Thoracic aorta (tissue), 2 donors: ENCODE measurements at regions not wholly inside any gene's neighbourhood (a gene's known extent, or its start where the extent isn't known, plus 50 kb on each side); places are given as distances from the start of the nearest gene placed in this dataset.

Experiments
- ATAC-seq: fragments of 150-250 bp; one replicate; pipeline ENCODE4 v1.8.0; 2017; ENCODE audit warnings: low read depth; ENCODE audit not compliant: insufficient number of reproducible peaks, low FRiP score
- DNase-seq: peaks from one replicate; pipeline ENCODE4 v3.0.0-alpha.2; 2020; ENCODE audit warnings: low spot score
- H3K27ac ChIP-seq, 2 donors: fragments of 200-600 bp; sonication (generic); 1 replicate in 1 of 2; 2 replicates in 1 of 2; pipeline ENCODE4 v1.5.1; 2016; ENCODE audit warnings: mild to moderate bottlenecking in 2 of 2, moderate library complexity in 2 of 2
- H3K27me3 ChIP-seq: fragments of 200-600 bp; sonication (generic); replicated peaks from 2 replicates; pipeline ENCODE4 v1.6.0; 2016; ENCODE audit warnings: mild to moderate bottlenecking; ENCODE audit not compliant: insufficient read depth
- H3K36me3 ChIP-seq: fragments of 200-600 bp; sonication (generic); one replicate; pipeline ENCODE4 v1.5.1; 2016
- H3K4me1 ChIP-seq, 2 donors: fragments of 200-600 bp; sonication (generic); 1 replicate in 1 of 2; 2 replicates in 1 of 2; pipeline versions ENCODE4 v1.5.1 to v1.6.0; 2016; ENCODE audit warnings: low read depth in 2 of 2, mild to moderate bottlenecking in 1 of 2; ENCODE audit not compliant: control insufficient read depth in 1 of 2
- H3K4me3 ChIP-seq: fragments of 200-600 bp; sonication (generic); 2 replicates; pipeline ENCODE4 v1.5.1; 2016; ENCODE audit warnings: mild to moderate bottlenecking
- H3K9me3 ChIP-seq: fragments of 200-600 bp; sonication (generic); 2 replicates; pipeline ENCODE4 v1.5.1; 2016
- TF ChIP-seq, protein P1 (sequence below): fragments of 200-600 bp; sonication (generic); IDR thresholded peaks from one replicate; pipeline ENCODE4 v1.5.1; 2019; ENCODE audit warnings: antibody characterized with exemption

DNA sequence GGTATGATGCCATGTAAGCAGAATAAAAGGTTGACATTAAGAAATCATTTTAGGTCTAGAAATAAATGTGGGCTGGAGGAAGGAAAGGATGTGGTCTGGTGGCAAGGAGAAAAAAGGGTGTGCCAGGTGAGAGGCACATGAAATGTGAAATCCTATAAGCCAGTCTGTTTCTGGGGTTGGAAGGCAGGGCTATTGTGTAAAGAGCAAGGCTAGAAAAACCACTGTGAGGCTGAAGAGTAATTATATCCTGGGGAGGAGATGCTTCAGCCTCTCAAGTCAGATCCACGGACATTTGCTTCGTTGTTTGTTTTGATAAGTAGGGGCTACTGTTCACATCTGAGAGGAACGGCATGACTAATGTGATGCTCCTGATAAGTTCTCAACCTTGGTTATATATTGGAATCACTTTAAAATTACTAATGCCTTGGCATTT is 77.5 kb upstream of the CTSC start:
- H3K4me1 ChIP-seq = peaks cover 2 to 17% of the 10 kb centered on the region in 2 donors
- ATAC-seq = no peak
- H3K4me3 ChIP-seq = no peak overlapping the region
- TF ChIP-seq, protein P1, sequence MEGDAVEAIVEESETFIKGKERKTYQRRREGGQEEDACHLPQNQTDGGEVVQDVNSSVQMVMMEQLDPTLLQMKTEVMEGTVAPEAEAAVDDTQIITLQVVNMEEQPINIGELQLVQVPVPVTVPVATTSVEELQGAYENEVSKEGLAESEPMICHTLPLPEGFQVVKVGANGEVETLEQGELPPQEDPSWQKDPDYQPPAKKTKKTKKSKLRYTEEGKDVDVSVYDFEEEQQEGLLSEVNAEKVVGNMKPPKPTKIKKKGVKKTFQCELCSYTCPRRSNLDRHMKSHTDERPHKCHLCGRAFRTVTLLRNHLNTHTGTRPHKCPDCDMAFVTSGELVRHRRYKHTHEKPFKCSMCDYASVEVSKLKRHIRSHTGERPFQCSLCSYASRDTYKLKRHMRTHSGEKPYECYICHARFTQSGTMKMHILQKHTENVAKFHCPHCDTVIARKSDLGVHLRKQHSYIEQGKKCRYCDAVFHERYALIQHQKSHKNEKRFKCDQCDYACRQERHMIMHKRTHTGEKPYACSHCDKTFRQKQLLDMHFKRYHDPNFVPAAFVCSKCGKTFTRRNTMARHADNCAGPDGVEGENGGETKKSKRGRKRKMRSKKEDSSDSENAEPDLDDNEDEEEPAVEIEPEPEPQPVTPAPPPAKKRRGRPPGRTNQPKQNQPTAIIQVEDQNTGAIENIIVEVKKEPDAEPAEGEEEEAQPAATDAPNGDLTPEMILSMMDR = no peak
- no peak overlapping the region for H3K27ac ChIP-seq
- H3K36me3 ChIP-seq = no peaks in the 10 kb centered on the region
- H3K27me3 ChIP-seq = no peaks in the 10 kb centered on the region
- no peaks in the 10 kb centered on the region for H3K9me3 ChIP-seq
- no peak for DNase-seq

DNA sequence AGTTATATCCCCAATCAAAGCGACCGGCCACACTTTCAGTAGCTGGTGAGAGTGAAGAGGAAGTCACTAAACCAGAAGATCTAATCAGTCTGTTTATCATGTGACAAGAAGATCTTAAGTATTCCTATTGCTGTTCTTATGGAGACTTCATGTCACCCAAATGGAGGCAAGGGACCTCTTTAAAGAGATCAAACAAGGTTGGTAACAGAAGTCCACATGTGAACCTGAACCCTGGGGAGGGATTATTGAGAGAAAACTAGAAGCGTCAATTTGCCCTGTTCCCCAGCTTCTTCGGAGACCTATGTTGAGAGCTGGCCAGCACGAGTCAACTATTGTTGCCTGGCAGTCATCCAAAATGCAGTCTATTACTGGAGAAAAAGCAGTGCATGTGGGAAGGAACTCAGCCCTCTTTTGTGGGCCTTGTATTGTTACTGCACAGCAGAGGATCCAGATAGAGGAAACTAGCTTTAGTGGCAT is 76.9 kb upstream of the CTSC start:
- Histone ChIP-seq H3K27ac (no peak overlapping the region), H3K27me3 (no peaks in the 10 kb centered on the region), H3K36me3 (no peaks in the 10 kb centered on the region), H3K4me1 (peaks cover 2 to 14% of the 10 kb centered on the region in 2 donors), H3K9me3 (no peaks in the 10 kb centered on the region), H3K4me3 (no peak overlapping the region)
- DNase-seq (no peak), ATAC-seq (no peak)
- TF ChIP-seq, protein P1 = no peak

DNA sequence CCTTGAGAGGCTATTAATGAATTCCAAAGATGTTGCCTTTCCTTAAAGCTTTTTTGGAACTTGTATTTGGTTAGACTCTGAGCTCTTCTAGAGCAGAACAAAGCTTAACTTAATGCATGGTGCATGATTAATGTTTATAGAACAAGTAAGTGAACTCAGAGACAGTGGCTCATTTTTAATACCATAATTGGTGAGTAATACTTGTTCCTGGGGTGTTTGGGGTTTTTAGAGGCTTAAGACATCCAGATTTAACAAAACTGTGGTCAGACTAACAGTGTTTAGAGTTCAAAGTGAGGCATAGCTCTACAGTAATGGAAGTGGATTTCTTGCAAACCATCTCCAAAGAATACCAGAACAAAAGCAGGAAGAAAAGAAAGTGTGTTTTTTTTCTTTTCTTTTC is 73.7 kb upstream of the CTSC start:
- DNase-seq (no peak), ATAC-seq (no peak)
- Histone ChIP-seq H3K27me3 (no peaks in the 10 kb centered on the region), H3K4me3 (no peak overlapping the region), H3K9me3 (no peaks in the 10 kb centered on the region), H3K27ac (no peak overlapping the region), H3K4me1 (peaks cover 2 to 14% of the 10 kb centered on the region in 2 donors), H3K36me3 (no peaks in the 10 kb centered on the region)
- TF ChIP-seq, protein P1 = no peak

DNA sequence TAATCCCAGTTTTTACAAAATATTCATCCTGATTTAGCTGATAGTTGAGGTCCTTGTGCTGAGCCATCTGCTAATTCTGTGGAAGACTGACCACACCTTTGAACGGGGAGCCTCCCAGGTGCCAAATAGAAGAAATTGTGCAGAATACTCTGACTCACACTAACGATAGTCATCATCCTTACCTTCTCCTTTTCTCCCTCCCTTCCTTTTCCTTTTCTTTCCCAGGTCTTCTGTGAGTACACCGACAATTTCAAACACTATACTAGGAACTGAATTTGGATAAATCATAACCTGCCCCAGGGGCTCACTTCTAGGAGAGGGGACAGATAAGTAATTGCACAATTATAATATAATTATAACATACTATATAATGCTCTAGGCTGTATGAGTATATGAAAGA is 73.1 kb upstream of the CTSC start:
- TF ChIP-seq, protein P1 = no peak
- Histone ChIP-seq H3K27ac (no peak overlapping the region), H3K36me3 (no peaks in the 10 kb centered on the region), H3K27me3 (no peaks in the 10 kb centered on the region), H3K9me3 (no peaks in the 10 kb centered on the region), H3K4me1 (peaks cover 2 to 14% of the 10 kb centered on the region in 2 donors), H3K4me3 (no peak overlapping the region)
- ATAC-seq (no peak), DNase-seq (no peak)

DNA sequence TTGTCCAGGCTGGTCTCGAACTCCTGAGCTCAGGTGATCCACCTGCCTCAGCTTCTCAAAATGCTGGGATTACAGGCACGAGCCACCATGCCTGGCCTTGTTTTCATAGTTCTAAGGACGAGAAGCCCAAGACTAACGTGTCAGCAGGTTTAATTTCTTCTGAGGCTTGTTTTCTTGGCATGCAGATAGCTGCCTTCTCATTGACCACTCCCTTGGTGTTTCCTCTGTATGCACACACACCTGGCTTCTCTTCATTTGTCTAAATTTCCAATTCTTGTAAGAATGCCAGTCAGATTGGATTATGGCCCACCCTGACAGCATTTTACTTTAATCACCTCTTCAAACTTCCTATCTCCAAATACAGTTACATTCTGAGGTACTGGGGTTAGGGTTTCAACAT is 72.5 kb upstream of the CTSC start:
- Histone ChIP-seq H3K4me1 (peaks cover 2 to 9% of the 10 kb centered on the region in 2 donors), H3K9me3 (no peaks in the 10 kb centered on the region), H3K4me3 (no peak overlapping the region), H3K36me3 (no peaks in the 10 kb centered on the region), H3K27ac (no peak overlapping the region), H3K27me3 (no peaks in the 10 kb centered on the region)
- ATAC-seq (no peak), DNase-seq (no peak)
- TF ChIP-seq, protein P1 = no peak
